Psoas muscle (tissue), 7 donors: ENCODE measurements at regions not wholly inside any gene's neighbourhood (a gene's known extent, or its start where the extent isn't known, plus 50 kb on each side); places are given as distances from the start of the nearest gene placed in this dataset.
"Not testable (repeated sequence)": the region's sequence is repeated elsewhere in the genome, so short reads cannot be mapped to it uniquely, and the experiment has no call there.

ENCODE experiments used
- ATAC-seq, 4 donors: fragments of 200-7000 bp; cut with Tn5 transposase; one replicate each; pipeline ENCODE4 v1.9.1; 2020; ENCODE audit warnings: moderate library complexity in 3 of 4, mild to moderate bottlenecking in 2 of 4
- DNase-seq, 2 donors: peaks; one replicate each; pipeline ENCODE4 v3.0.0-alpha.2; 2020
- H3K27ac ChIP-seq: fragments of 200-600 bp; one replicate; pipeline ENCODE4 v1.8.0; 2022
- H3K27me3 ChIP-seq, 3 donors: fragments of 200-600 bp in 1 of 3; one replicate each; pipeline versions ENCODE4 v1.6.1 to v1.8.0; 2013 to 2022; ENCODE audit warnings: low read length in 2 of 3, mild to moderate bottlenecking in 2 of 3, moderate library complexity in 1 of 3; ENCODE audit not compliant: insufficient read depth in 3 of 3
- H3K36me3 ChIP-seq, 2 donors: fragments of 200-600 bp in 1 of 2; one replicate each; pipeline versions ENCODE4 v1.6.1 to v1.8.0; 2013 to 2022; ENCODE audit warnings: low read depth in 1 of 2, mild to moderate bottlenecking in 1 of 2, moderate library complexity in 1 of 2; ENCODE audit not compliant: insufficient read depth in 1 of 2
- H3K4me1 ChIP-seq: fragments of 200-600 bp; one replicate; pipeline ENCODE4 v1.8.0; 2022
- H3K4me3 ChIP-seq: fragments of 200-600 bp; one replicate; pipeline ENCODE4 v1.8.0; 2022; ENCODE audit warnings: mild to moderate bottlenecking
- H3K9me3 ChIP-seq: fragments of 200-600 bp; one replicate; pipeline ENCODE4 v1.8.0; 2022
- WGBS, 3 donors: extraction: QIAGEN DNeasy Blood & Tissue Kit; methylation state at CpG; one replicate each; pipeline versions ENCODE4 v1.1.6 to v1.1.7; 2013; 5-methylcytosine and 5-hydroxymethylcytosine counted together
- intact Hi-C, 2 donors: fragments of 100-400 bp; cut with DNase I; formaldehyde crosslinking; loops; one replicate each; pipeline versions ENCODE4 v1.11.0 to v1.14.2; 2022
- TF ChIP-seq, protein P1 (sequence below): fragments of 200-600 bp; IDR thresholded peaks from one replicate; pipeline ENCODE4 v1.8.0; 2022; ENCODE audit warnings: antibody characterized with exemption
- donor health status: healthy with polysubstance abuse.
- donor health status: DM: no; HTN: no; CAD: no; lungs with moderate emphysema.
- donor health status: Bipolar disorder and iron deficiency.
- donor health status: healthy.
- donor health status: DM: yes; HTN: yes; CAD: no.
- donor health status: DM: no; HTN: no; CAD: no.
- donor health status: DM: yes; HTN: yes; CAD: no.

DNA sequence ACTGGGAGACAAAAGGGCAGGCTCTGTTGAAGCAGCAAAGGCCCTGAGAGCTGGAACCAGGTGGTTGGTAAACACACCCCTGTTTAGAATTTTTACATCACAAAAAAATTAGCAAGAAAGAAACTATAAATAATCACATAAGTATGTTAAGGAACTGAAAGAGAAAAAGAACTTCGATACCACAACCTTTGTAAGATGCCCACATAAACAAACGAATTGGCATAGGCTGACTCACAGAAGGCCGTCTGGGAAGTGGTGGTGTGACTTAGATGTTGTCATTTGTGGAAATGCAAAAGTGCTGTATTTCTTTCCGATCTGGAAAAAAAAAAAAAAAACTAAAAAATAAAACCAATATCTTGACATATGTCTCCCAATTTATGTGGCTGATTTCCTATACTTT lies 235.1 kb downstream of the USP46 start:
- no peak for DNase-seq
- Histone ChIP-seq H3K4me1 (no peaks in the 10 kb centered on the region), H3K4me3 (no peak overlapping the region), H3K27me3 (no peaks in the 10 kb centered on the region), H3K36me3 (no peaks in the 10 kb centered on the region), H3K9me3 (no peaks in the 10 kb centered on the region), H3K27ac (no peak overlapping the region)
- TF ChIP-seq, protein P1, sequence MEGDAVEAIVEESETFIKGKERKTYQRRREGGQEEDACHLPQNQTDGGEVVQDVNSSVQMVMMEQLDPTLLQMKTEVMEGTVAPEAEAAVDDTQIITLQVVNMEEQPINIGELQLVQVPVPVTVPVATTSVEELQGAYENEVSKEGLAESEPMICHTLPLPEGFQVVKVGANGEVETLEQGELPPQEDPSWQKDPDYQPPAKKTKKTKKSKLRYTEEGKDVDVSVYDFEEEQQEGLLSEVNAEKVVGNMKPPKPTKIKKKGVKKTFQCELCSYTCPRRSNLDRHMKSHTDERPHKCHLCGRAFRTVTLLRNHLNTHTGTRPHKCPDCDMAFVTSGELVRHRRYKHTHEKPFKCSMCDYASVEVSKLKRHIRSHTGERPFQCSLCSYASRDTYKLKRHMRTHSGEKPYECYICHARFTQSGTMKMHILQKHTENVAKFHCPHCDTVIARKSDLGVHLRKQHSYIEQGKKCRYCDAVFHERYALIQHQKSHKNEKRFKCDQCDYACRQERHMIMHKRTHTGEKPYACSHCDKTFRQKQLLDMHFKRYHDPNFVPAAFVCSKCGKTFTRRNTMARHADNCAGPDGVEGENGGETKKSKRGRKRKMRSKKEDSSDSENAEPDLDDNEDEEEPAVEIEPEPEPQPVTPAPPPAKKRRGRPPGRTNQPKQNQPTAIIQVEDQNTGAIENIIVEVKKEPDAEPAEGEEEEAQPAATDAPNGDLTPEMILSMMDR = no peak
- intact Hi-C loops = no loop called here
- WGBS, 3 donors = 87 to 92% (median 89%) methylated on average over 4 of the region's 4 CpGs
- no peak for ATAC-seq

- Histone ChIP-seq H3K27ac (no peak overlapping the region), H3K27me3 (no peaks in the 10 kb centered on the region), H3K4me3 (no peak overlapping the region), H3K9me3 (no peaks in the 10 kb centered on the region), H3K4me1 (no peaks in the 10 kb centered on the region), H3K36me3 (no peaks in the 10 kb centered on the region)
- DNase-seq (no peak), ATAC-seq (no peak)
- intact Hi-C loops = no loop called here
- 67 to 76% (median 68%) methylated on average over 3 of the region's 3 CpGs for WGBS, 3 donors
- TF ChIP-seq, protein P1 = no peak
Observed at GRCh38 chr4:52425751-52426326, 233.3 kb downstream of the USP46 start.

DNA sequence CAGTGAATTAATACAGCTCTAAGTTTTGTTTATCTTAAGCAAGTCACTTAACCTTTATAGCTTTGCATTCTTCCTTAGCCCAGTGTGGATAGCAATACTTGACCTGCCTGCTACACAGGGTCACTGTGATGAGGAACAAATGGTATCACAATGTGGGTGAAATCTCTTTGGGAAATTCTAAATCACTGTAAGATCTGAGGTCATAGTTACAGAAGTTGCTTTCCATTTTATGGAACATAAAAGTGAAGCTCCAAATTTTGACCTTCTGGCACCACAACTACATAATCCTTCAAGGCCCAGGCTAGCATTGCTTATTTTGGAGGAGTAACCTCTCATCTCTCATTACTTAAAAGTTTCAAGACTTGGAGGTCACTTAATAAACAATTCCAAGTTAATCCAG lies 227.7 kb downstream of the USP46 start:
- no peaks in the 10 kb centered on the region for H3K4me1 ChIP-seq
- no peaks in the 10 kb centered on the region for H3K27me3 ChIP-seq
- no peaks in the 10 kb centered on the region for H3K9me3 ChIP-seq
- TF ChIP-seq, protein P1 = no peak
- H3K27ac ChIP-seq = no peak overlapping the region
- no peaks in the 10 kb centered on the region for H3K36me3 ChIP-seq
- H3K4me3 ChIP-seq = no peak overlapping the region
- ATAC-seq = no peak
- no peak for DNase-seq
- intact Hi-C loops = no loop called here

DNA sequence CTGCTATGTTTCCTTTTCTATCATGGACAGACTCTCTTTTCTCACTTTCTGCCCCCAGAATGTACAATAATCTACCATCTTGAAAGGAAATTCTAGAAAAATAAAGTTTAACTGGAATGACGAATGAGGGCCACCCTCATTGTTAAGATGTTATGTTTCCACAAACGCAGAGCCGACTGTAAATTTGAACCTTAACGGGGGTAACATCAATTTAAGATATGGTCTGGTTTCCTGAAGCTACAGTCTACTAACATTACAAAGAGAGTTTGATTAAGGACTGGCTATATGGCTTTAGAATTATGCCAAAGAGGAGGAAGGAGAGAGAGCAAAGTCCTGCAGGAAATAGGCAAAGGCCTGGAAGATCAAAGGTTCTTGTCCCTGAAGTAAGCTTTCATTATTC lies 227.2 kb downstream of the USP46 start:
- ATAC-seq = no peak

GRCh38 chr4:52442524-52442923 lies 216.6 kb downstream of the USP46 start:
- H3K27ac ChIP-seq, H3K27me3 ChIP-seq, H3K4me3 ChIP-seq, intact Hi-C loops, H3K36me3 ChIP-seq, H3K4me1 ChIP-seq, H3K9me3 ChIP-seq, ATAC-seq, DNase-seq: not testable (repeated sequence)
- no CpG with 5 or more reads among the region's 1 CpG for WGBS, 3 donors

More for the DNA sequence above, 227.2 kb downstream of the USP46 start:
- TF ChIP-seq, protein P1 = no peak
- intact Hi-C loops = no loop called here
- Histone ChIP-seq H3K4me1 (no peaks in the 10 kb centered on the region), H3K4me3 (no peak overlapping the region), H3K9me3 (no peaks in the 10 kb centered on the region), H3K36me3 (no peaks in the 10 kb centered on the region), H3K27me3 (no peaks in the 10 kb centered on the region), H3K27ac (no peak overlapping the region)
- DNase-seq = no peak
- WGBS, 3 donors = 71 to 77% (median 75%) methylated on average over 4 of the region's 4 CpGs
